Stimulated activated naive CD8-positive, alpha-beta T cell treated with anti-CD3 and anti-CD28 coated beads, Interleukin-15, Interleukin-2, amounts not matched to agents 100 U/mL and 50 U/mL, for 24 hours (primary cell): ENCODE measurements at regions not wholly inside any gene's neighbourhood (a gene's known extent, or its start where the extent isn't known, plus 50 kb on each side); places are given as distances from the start of the nearest gene placed in this dataset.

ENCODE experiments used
- ATAC-seq: fragments of 150-1000 bp; cut with Tn5 transposase; one replicate; pipeline ENCODE4 v1.10.0; 2021
- DNase-seq: peaks from one replicate; pipeline ENCODE4 v3.0.0; 2021

GRCh38 chr6:105991561-105992314 lies 94.4 kb upstream of the PRDM1 start:
- peak; percentile 10 for ATAC-seq
- DNase-seq, result peak; percentile 24

- no peak for ATAC-seq
- DNase-seq, result no peak
Measured at GRCh38 chr6:105990151-105990550, 96.0 kb upstream of the PRDM1 start.

- DNase-seq, result no peak
- ATAC-seq, result no peak
Measured at GRCh38 chr6:105988812-105989577, 97.1 kb upstream of the PRDM1 start.

- no peak for DNase-seq
- ATAC-seq, result no peak
Measured at GRCh38 chr6:105988321-105988720, 97.8 kb upstream of the PRDM1 start.

GRCh38 chr6:105987516-105987915 lies 98.6 kb upstream of the PRDM1 start:
- no peak for ATAC-seq

GRCh38 chr6:105986998-105987397 lies 99.1 kb upstream of the PRDM1 start:
- DNase-seq (no peak), ATAC-seq (no peak)

More at GRCh38 chr6:105987516-105987915, 98.6 kb upstream of the PRDM1 start:
- DNase-seq, result no peak

GRCh38 chr6:105985816-105986632 lies 100.1 kb upstream of the PRDM1 start:
- ATAC-seq, result no peak
- DNase-seq, result peak; percentile 10

- DNase-seq (no peak), ATAC-seq (no peak)
Measured at GRCh38 chr6:105985098-105985815, 100.9 kb upstream of the PRDM1 start.

- DNase-seq, result no peak
- no peak for ATAC-seq
Measured at GRCh38 chr6:105983763-105984162, 102.4 kb upstream of the PRDM1 start.

- DNase-seq (no peak), ATAC-seq (no peak)
Measured at GRCh38 chr6:105982761-105983540, 103.2 kb upstream of the PRDM1 start.

- DNase-seq (no peak), ATAC-seq (no peak)
Measured at GRCh38 chr6:105981888-105982358, 104.2 kb upstream of the PRDM1 start.

GRCh38 chr6:105981002-105981887 lies 104.9 kb upstream of the PRDM1 start:
- peak; percentile 44 for ATAC-seq
- peak; percentile 46 for DNase-seq

- ATAC-seq, result no peak
Measured at GRCh38 chr6:105978974-105979373, 107.2 kb upstream of the PRDM1 start.

GRCh38 chr6:105977934-105978504 lies 108.1 kb upstream of the PRDM1 start:
- ATAC-seq (no peak), DNase-seq (no peak)

More at GRCh38 chr6:105978974-105979373, 107.2 kb upstream of the PRDM1 start:
- no peak for DNase-seq

- no peak for DNase-seq
- ATAC-seq, result no peak
Measured at GRCh38 chr6:105974986-105975385, 111.2 kb upstream of the PRDM1 start.

GRCh38 chr6:105972440-105972839 lies 113.7 kb upstream of the PRDM1 start:
- DNase-seq, result no peak
- ATAC-seq, result no peak

GRCh38 chr6:105968603-105969333 lies 117.4 kb upstream of the PRDM1 start:
- no peak for ATAC-seq
- DNase-seq, result no peak

- no peak for DNase-seq
- ATAC-seq, result no peak
Measured at GRCh38 chr6:105967917-105968602, 118.1 kb upstream of the PRDM1 start.
